Activated CD4-positive, alpha-beta T cell treated with anti-CD3 and anti-CD28 coated beads, Interleukin-2, amount 50 U/mL, for 48 hours (primary cell): ENCODE measurements at regions not wholly inside any gene's neighbourhood (a gene's known extent, or its start where the extent isn't known, plus 50 kb on each side); places are given as distances from the start of the nearest gene placed in this dataset.
"Not testable (repeated sequence)": the region's sequence is repeated elsewhere in the genome, so short reads cannot be mapped to it uniquely, and the experiment has no call there.

Experiments used
- DNase-seq, 2 experiments: peaks; one replicate each; pipeline ENCODE4 v3.0.0-alpha.2; 2020

GRCh38 chr17:77562361-77562760 lies 396.1 kb upstream of the TNRC6C start:
- not testable (repeated sequence) for DNase-seq

GRCh38 chr17:77563439-77564102 lies 394.9 kb upstream of the TNRC6C start:
- DNase-seq: no peak

GRCh38 chr17:77564278-77564920 lies 394.1 kb upstream of the TNRC6C start:
- DNase-seq: no peak

GRCh38 chr17:77565166-77565565 lies 393.3 kb upstream of the TNRC6C start:
- no peak for DNase-seq

- no peak for DNase-seq
These were observed 392.4 kb upstream of the TNRC6C start for GRCh38 chr17:77566151-77566550.

GRCh38 chr17:77566566-77567138 lies 391.9 kb upstream of the TNRC6C start:
- DNase-seq: no peak

GRCh38 chr17:77568540-77568939 lies 390.0 kb upstream of the TNRC6C start:
- DNase-seq: no peak

GRCh38 chr17:77569846-77570564 lies 388.5 kb upstream of the TNRC6C start:
- no peak for DNase-seq

- DNase-seq: no peak
These were observed 388.0 kb upstream of the TNRC6C start for GRCh38 chr17:77570565-77570898.

- peak in 1 of 2 experiments; percentile 5 for DNase-seq
These were observed 387.1 kb upstream of the TNRC6C start for GRCh38 chr17:77571155-77571981.

- DNase-seq: no peak
These were observed 386.4 kb upstream of the TNRC6C start for GRCh38 chr17:77572065-77572601.

GRCh38 chr17:77572851-77573250 lies 385.7 kb upstream of the TNRC6C start:
- no peak for DNase-seq

- DNase-seq: no peak
These were observed 381.0 kb upstream of the TNRC6C start for GRCh38 chr17:77577491-77577890.

- no peak for DNase-seq
These were observed 379.4 kb upstream of the TNRC6C start for GRCh38 chr17:77579131-77579530.

GRCh38 chr17:77579682-77580081 lies 378.8 kb upstream of the TNRC6C start:
- no peak for DNase-seq

- no peak for DNase-seq
These were observed 377.8 kb upstream of the TNRC6C start for GRCh38 chr17:77580531-77581270.

- DNase-seq: no peak
These were observed 377.0 kb upstream of the TNRC6C start for GRCh38 chr17:77581480-77581879.

- DNase-seq: no peak
These were observed 373.2 kb upstream of the TNRC6C start for GRCh38 chr17:77585142-77585860.

GRCh38 chr17:77590951-77591735 lies 367.4 kb upstream of the TNRC6C start:
- no peak for DNase-seq

GRCh38 chr17:77592106-77592865 lies 366.2 kb upstream of the TNRC6C start:
- no peak for DNase-seq
